MM.1S (cell line): ENCODE measurements at regions not wholly inside any gene's neighbourhood (a gene's known extent, or its start where the extent isn't known, plus 50 kb on each side); places are given as distances from the start of the nearest gene placed in this dataset.

Experiments
- DNase-seq: peaks from one replicate; pipeline ENCODE4 v3.0.0-alpha.2; 2015
- H2AFZ ChIP-seq: fragments of 300-600 bp; sonication (generic); 2 replicates; pipeline ENCODE4 v1.6.0; 2016; ENCODE audit warnings: antibody characterized with exemption, low read length
- H3F3A ChIP-seq: fragments of 300-600 bp; sonication (generic); 2 replicates; pipeline ENCODE4 v1.6.1; 2016; ENCODE audit warnings: mild to moderate bottlenecking, antibody characterized with exemption, low read length, moderate library complexity, mixed read lengths; ENCODE audit not compliant: insufficient read depth
- H3K27ac ChIP-seq: fragments of 300-600 bp; sonication (generic); 2 replicates; pipeline ENCODE4 v1.5.1; 2016; ENCODE audit warnings: mild to moderate bottlenecking, low read length
- H3K27me3 ChIP-seq: fragments of 300-600 bp; sonication (generic); replicated peaks from 2 replicates; pipeline ENCODE4 v1.6.0; 2016; ENCODE audit warnings: low read length; ENCODE audit not compliant: insufficient read depth
- H3K36me3 ChIP-seq: fragments of 300-600 bp; sonication (generic); replicated peaks from 2 replicates; pipeline ENCODE4 v1.6.1; 2016; ENCODE audit warnings: mild to moderate bottlenecking, low read length, mixed read lengths; ENCODE audit not compliant: insufficient read depth
- H3K4me1 ChIP-seq: fragments of 300-600 bp; sonication (generic); 2 replicates; pipeline ENCODE4 v1.6.1; 2016; ENCODE audit warnings: low read length, mixed read lengths
- H3K4me2 ChIP-seq: fragments of 300-600 bp; sonication (generic); 2 replicates; pipeline ENCODE4 v1.6.0; 2016; ENCODE audit warnings: low read depth, low read length
- H3K4me3 ChIP-seq: fragments of 300-600 bp; sonication (generic); 2 replicates; pipeline ENCODE4 v1.5.1; 2016; ENCODE audit warnings: low read length, mixed read lengths
- H3K79me2 ChIP-seq: fragments of 300-600 bp; sonication (generic); 2 replicates; pipeline ENCODE4 v1.6.1; 2016; ENCODE audit warnings: mixed run types, low read length, mixed read lengths
- H3K9ac ChIP-seq: fragments of 300-600 bp; sonication (generic); 2 replicates; pipeline ENCODE4 v1.6.1; 2016; ENCODE audit warnings: low read length, mixed read lengths
- H3K9me2 ChIP-seq: fragments of 300-600 bp; sonication (generic); replicated peaks from 2 replicates; pipeline ENCODE4 v1.6.1; 2016; ENCODE audit warnings: mild to moderate bottlenecking, low read length, mixed read lengths; ENCODE audit not compliant: insufficient read depth
- H3K9me3 ChIP-seq: fragments of 300-600 bp; sonication (generic); replicated peaks from 2 replicates; pipeline ENCODE4 v1.6.1; 2016; ENCODE audit warnings: mild to moderate bottlenecking, low read length, mixed read lengths; ENCODE audit not compliant: insufficient read depth
- H4K20me1 ChIP-seq: fragments of 300-600 bp; sonication (generic); 2 replicates; pipeline ENCODE4 v1.6.1; 2016; ENCODE audit warnings: mild to moderate bottlenecking, low read length, moderate library complexity, mixed read lengths; ENCODE audit not compliant: insufficient read depth
- EZH2 ChIP-seq: fragments of 300-600 bp; sonication (generic); optimal IDR thresholded peaks from 2 replicates; pipeline ENCODE3; 2017; ENCODE audit warnings: low read depth, mild to moderate bottlenecking, antibody characterized with exemption, low read length, mixed read lengths
- EZH2phosphoT487 ChIP-seq: fragments of 300-600 bp; sonication (generic); IDR thresholded peaks from 2 replicates; pipeline ENCODE4 v1.6.1; 2018; ENCODE audit warnings: antibody characterized with exemption, low read length
- TF ChIP-seq, protein P1 (sequence below): fragments of 300-600 bp; sonication (generic); IDR thresholded peaks from 2 replicates; pipeline ENCODE4 v1.5.1; 2016; ENCODE audit warnings: antibody characterized with exemption, low read length, mixed read lengths

GRCh38 chr2:207408086-207408794, 121.5 kb upstream of the CREB1 start:
- Histone ChIP-seq H3K4me2 (peak overlapping the region; percentile 56; the same call in 1 of the 2 replicates), H3K4me3 (peak overlapping the region; percentile 2; the same call in 1 of the 2 replicates), H3K4me1 (peaks cover 16% of the 10 kb centered on the region), H3K9ac (no peak overlapping the region), H2AFZ (no peak overlapping the region), H3K27me3 (no peaks in the 10 kb centered on the region), H3F3A (peaks cover 11% of the 10 kb centered on the region), H3K9me3 (no peaks in the 10 kb centered on the region), H3K9me2 (no peaks in the 10 kb centered on the region), H4K20me1 (no peaks in the 10 kb centered on the region), H3K27ac (peak overlapping the region; percentile 53; the same call in 1 of the 2 replicates), H3K79me2 (no peaks in the 10 kb centered on the region), H3K36me3 (no peaks in the 10 kb centered on the region)
- TF ChIP-seq, protein P1, sequence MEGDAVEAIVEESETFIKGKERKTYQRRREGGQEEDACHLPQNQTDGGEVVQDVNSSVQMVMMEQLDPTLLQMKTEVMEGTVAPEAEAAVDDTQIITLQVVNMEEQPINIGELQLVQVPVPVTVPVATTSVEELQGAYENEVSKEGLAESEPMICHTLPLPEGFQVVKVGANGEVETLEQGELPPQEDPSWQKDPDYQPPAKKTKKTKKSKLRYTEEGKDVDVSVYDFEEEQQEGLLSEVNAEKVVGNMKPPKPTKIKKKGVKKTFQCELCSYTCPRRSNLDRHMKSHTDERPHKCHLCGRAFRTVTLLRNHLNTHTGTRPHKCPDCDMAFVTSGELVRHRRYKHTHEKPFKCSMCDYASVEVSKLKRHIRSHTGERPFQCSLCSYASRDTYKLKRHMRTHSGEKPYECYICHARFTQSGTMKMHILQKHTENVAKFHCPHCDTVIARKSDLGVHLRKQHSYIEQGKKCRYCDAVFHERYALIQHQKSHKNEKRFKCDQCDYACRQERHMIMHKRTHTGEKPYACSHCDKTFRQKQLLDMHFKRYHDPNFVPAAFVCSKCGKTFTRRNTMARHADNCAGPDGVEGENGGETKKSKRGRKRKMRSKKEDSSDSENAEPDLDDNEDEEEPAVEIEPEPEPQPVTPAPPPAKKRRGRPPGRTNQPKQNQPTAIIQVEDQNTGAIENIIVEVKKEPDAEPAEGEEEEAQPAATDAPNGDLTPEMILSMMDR, result no peak
- TF ChIP-seq EZH2 (no peak), EZH2phosphoT487 (no peak)
- DNase-seq, result peak; percentile 71

DNA sequence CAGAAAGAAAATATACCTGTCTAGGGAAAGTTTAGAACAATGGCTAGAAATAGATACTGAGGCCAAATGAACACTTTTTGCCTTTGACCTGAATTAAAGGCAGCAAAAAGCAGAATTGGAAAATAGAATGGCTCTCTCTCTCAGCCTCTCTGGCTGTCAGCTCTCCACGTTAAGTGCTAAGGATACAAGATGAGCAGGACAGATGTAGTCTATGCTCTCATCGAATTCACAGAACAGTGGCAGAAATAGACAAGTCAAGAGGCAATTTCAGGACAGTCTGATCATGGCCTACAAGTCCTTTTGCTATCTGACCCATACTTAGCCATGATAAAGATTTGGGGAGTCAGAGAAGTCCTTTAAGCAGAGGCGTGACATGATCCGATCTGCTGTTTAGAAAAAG, 120.2 kb upstream of the CREB1 start:
- H3K27ac ChIP-seq, result no peak overlapping the region

GRCh38 chr2:207412787-207413310, 116.9 kb upstream of the CREB1 start:
- no peak overlapping the region for H3K27ac ChIP-seq

More for the DNA sequence above, 120.2 kb upstream of the CREB1 start:
- Histone ChIP-seq H3F3A (peaks cover 11% of the 10 kb centered on the region), H3K9me2 (no peaks in the 10 kb centered on the region), H3K9me3 (no peaks in the 10 kb centered on the region), H3K4me2 (no peak overlapping the region), H4K20me1 (no peaks in the 10 kb centered on the region), H2AFZ (no peak overlapping the region), H3K36me3 (no peaks in the 10 kb centered on the region), H3K9ac (no peak overlapping the region), H3K79me2 (no peaks in the 10 kb centered on the region), H3K27me3 (no peaks in the 10 kb centered on the region), H3K4me1 (peaks cover 16% of the 10 kb centered on the region), H3K4me3 (no peak overlapping the region)
- TF ChIP-seq, protein P1, result no peak
- no peak for TF ChIP-seq EZH2phosphoT487
- no peak for TF ChIP-seq EZH2
- no peak for DNase-seq

More at GRCh38 chr2:207412787-207413310, 116.9 kb upstream of the CREB1 start:
- Histone ChIP-seq H3K4me3 (no peak overlapping the region), H3K79me2 (no peaks in the 10 kb centered on the region), H3K9ac (no peak overlapping the region), H3F3A (peaks cover 10% of the 10 kb centered on the region), H4K20me1 (no peaks in the 10 kb centered on the region), H2AFZ (no peak overlapping the region), H3K4me2 (no peak overlapping the region), H3K4me1 (peaks cover 11% of the 10 kb centered on the region), H3K36me3 (no peaks in the 10 kb centered on the region), H3K9me2 (no peaks in the 10 kb centered on the region), H3K27me3 (no peaks in the 10 kb centered on the region), H3K9me3 (no peaks in the 10 kb centered on the region)
- DNase-seq, result no peak
- no peak for TF ChIP-seq EZH2
- TF ChIP-seq EZH2phosphoT487, result no peak
- TF ChIP-seq, protein P1, result no peak
